GM19035 (cell line): ENCODE measurements at regions not wholly inside any gene's neighbourhood (a gene's known extent, or its start where the extent isn't known, plus 50 kb on each side); places are given as distances from the start of the nearest gene placed in this dataset.

Experiments
- ATAC-seq: cut with Tn5 transposase; IDR thresholded peaks from one replicate; pipeline ENCODE4 v1.9.1; 2021; ENCODE audit not compliant: unreplicated experiment

DNA sequence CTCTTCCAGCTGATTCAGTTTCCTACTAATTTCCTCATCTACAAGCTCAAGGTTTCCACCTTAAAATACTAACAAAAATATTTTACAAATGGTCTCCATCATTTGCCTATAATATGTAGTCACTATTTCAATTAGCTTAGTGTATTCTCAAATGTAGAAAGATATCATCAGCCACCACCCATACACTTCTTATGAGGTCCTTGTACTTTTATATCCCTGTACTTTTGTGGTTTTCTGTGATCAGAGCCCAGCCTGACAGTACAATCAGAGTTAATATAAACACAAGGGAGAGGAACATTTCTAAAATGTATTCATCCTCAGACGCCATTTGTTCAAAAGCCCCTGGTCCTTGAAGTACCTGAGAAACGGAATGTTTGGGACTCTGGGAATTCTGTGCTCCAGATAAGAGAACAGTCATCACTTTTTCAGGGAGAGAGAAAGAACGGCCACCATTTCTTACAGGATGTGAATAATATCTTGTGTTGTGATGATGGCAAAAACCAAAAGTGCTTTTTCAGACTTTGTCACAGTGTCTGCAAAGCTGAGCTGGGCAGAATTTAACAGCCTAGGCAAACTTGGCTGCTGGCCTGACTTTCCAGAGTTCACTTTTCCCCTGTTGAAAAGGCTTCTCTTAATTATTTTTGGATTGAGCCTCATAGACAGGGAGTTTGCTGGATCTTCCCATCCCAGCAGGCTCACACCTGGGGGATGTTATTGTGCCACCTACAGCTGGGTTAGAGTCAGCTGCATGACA lies 361.7 kb upstream of the ACVR2A start:
- no peak for ATAC-seq

DNA sequence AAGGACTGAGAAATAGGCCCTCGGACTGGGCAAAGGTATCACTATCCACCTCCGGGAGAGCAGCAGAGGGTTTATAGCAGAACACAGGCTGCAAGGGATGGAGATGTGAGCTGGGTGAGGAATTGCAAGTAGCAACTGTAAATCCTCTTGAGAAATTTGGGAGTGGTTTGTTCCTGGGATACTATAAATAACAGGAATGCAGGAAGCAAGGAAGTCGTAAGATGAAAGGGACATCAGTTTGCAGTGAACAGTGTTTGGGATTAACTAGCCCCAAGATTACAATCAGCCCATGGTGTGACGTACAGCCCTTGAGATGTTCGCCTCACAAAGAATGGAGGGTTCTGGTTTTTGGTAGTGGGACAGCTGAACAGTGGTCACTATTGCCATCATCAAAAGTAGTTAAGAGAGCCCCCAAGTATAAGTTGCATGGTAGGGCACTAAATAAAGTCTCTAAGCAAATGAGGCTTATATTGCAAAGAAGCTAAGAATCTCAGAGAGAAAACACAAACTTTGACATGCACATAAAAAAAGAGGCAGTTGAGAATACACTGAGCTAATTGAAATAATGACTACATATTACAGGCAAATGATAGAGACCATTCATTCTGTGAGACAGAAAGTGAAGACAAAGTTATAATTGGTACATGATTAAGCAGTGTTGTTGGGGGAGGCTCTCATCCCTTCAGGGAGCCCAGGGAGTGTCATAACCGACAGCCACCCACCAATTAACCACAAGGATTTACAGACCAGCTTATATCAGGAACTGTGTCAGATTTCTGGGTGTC lies 362.5 kb upstream of the ACVR2A start:
- ATAC-seq = no peak

GRCh38 chr2:147479358-147479757 lies 365.5 kb upstream of the ACVR2A start:
- ATAC-seq = no peak

- ATAC-seq = no peak
These were observed 371.8 kb upstream of the ACVR2A start for GRCh38 chr2:147473075-147473474.

- ATAC-seq = no peak
These were observed 373.7 kb upstream of the ACVR2A start for GRCh38 chr2:147471126-147471525.

- no peak for ATAC-seq
These were observed 375.4 kb upstream of the ACVR2A start for GRCh38 chr2:147469471-147469870.

GRCh38 chr2:147468963-147469362 lies 375.9 kb upstream of the ACVR2A start:
- ATAC-seq = no peak

DNA sequence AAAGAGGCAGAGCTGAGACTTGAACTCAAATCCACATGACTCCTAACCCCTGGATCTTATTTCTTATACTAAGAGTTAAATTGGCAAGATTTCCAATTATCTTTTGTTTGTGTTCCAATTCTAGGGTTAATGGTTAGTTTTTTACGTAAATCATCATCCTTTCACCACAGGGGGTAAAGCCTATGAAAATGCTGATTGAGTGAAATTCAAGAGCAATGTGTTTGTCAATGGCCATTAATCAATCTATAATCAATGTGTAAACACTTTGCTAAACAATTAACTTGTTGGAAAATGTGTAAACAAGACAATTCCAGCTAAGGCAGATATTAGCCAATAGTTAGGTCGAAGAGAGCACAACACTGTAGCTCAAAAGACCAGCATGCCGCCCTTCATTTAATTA lies 376.5 kb upstream of the ACVR2A start:
- ATAC-seq = no peak

DNA sequence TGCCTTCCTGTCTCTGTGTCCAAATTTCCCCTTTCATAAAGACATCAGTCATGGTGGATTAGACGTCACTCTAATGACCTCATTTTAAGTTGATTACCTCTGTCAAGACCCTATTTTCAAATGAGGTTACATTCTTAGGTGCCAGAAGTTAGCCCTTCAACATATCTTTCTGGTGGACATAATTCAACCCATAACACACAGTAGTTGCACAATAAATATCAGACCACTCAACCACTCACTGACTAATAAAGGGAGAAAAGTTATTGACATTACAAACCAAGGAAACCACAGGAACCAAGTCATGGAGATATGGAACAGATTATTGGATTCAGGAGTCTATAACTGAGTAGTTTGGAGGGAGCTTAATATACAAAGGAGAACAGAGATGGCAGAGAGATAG lies 377.4 kb upstream of the ACVR2A start:
- ATAC-seq = no peak

- ATAC-seq = no peak
These were observed 380.0 kb upstream of the ACVR2A start for GRCh38 chr2:147464737-147465357.

DNA sequence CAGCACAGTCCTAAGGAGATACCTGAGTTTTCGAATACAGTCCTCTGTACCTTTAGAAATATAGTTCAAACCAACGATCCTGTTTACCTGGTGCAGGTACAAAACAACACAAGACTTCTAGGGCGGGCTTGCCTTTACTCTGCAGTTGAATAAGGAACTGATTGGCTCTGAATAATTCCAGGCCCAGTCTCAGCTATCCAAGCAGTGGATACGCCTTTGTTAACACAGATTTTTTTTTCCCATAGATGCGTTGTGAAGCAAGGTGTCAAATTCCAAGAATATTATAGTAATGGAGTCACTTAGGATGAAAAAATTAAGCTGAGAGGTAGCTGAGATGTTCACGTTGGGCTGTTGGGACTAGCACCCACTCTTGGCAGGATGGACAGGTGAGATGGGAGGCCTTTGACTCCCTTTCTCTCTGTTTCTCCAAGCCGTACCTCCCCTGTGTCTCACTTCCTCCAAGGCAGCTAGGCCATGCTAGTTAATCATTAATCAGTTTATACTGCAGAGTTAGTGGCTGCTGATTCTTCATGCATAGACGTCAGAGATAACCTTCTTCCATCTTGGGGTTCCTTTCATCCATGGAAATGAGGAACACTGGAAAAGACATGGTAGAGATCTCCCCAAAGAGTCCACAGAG lies 380.8 kb upstream of the ACVR2A start:
- ATAC-seq = no peak

GRCh38 chr2:147460155-147460554 lies 384.7 kb upstream of the ACVR2A start:
- no peak for ATAC-seq

GRCh38 chr2:147456779-147457178 lies 388.1 kb upstream of the ACVR2A start:
- no peak for ATAC-seq

DNA sequence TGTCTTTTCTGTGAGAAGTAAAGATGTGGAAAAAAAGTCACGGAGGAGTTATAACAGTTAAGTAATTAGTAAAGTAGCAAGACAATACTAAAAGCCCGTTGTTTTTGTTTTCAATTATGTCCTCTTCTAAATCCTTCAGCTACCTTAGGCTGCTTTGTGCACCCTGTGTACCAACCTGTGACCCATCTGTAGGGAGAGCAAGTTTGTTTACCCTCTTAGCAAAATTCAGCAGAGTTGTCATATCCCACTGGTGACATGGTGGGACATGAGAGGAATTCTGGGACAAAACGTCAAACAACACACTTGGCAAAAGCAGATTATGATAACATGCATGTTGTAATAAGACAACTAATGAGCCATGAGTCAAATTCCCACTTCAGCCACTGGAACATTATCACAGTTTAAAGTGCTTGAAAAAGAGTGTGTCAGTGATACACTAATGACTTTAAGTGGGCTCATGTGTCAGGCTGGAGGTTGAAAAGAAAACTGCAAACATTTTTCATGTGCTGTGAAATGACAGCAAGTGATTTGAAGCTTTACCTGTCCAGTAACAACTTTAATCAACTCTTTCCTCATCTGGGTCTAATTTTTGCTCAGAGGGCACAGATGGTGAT lies 392.8 kb upstream of the ACVR2A start:
- no peak for ATAC-seq

DNA sequence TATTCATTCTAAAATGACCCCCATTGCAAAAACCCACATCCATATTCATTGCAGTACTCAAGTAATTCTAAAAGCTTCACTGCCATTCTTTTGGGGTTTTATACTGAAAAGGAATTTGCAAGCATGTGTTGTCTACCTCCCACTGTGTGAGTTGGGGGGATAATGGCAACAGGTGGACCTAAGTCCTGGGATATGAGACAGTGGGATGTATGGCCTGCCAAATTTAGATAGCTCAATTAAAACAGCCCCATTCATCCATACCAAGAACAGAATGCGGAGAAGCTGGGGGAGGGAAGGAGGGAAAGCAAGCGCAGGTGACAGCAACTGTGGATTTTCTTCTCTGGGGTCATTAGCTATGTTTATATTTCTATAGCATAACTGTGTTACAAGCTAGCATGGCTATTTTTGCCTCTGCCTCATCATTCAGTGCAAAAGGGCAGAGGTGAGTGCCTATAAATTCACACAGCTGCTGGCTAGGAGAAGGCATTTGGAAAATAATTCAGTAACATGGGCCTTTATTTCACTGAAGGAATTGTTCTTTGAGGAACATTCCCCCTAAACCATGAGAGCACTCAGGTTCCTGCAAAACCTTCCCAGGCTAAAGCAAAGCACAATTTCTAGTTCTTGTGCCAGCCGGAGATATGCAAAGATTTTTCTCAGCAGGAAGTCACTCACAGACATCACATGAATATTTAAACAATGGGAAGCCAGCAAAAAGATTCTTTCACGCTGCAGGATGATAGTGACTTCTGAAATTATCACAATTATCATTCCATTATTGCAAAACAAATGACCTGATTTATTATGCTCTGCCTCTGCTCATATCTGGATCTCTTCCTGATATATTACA lies 393.9 kb upstream of the ACVR2A start:
- ATAC-seq = no peak

DNA sequence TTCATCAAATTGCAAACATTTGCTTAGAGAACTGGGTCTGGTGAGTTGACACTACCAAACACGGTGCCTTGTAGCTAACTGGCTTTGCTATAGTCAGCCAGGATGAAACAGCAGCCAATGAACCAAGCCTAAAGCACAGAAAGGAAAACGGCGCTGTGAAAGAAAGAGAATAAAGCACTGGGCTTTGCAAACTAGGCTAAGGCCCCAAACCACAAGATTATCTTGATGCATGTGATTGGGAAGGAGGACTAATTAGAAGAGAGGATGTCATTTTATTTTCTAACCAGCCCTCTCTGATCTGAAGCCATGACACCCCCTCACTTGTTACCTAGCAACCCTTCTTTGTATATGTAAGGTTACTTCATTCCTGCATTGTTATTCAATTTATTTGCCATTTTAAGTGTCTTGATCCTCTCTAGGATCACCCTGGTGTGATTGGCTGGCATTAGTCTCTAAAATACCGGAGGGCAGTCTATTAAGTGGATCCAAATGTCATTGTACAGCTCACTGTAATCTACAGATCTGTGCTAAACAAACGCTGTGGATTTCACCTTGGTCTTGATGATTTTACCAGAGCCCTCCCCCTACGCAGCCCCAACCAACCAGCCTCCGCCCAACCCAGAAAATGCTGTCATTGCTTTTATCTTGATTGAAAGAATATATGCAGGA lies 395.4 kb upstream of the ACVR2A start:
- ATAC-seq = no peak

GRCh38 chr2:147442816-147443215 lies 402.0 kb upstream of the ACVR2A start:
- ATAC-seq = no peak

DNA sequence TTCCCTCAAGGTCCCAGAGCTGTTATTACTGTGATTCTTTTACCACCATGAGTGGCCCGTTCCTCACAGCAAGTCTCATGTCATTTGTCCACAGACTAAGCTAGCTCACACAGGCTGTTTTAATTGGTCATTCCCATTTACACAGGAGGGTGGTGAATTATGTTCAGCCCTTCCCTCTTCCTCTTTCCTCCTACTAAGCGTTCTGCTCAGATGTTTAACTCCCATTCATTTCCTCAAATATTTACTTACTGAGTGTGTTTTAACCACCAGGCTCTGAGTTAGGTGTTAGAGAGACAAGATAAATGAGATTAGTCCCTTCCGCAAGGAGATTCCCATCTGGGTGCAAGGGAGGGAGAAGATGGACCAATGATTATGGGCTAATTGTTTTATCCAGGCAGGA lies 403.6 kb upstream of the ACVR2A start:
- no peak for ATAC-seq

DNA sequence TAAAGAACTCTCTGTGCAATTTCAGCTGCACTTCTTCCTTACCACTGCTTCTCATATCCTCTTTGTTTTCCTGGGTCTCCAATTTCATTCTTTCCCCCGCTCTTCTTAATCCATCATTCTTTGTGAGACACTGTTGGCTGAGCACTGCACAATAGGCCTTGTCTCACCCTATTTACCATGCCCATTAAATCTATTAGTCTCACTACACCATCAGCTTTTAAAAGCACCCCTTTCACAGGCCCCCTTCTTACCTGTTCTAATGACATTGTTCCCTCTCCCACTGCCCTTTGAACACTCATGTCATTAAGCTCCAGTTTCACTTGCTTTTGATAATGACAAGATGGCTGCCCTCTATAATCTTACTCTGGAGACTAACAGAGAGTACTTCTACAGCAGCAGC lies 404.1 kb upstream of the ACVR2A start:
- ATAC-seq = no peak

DNA sequence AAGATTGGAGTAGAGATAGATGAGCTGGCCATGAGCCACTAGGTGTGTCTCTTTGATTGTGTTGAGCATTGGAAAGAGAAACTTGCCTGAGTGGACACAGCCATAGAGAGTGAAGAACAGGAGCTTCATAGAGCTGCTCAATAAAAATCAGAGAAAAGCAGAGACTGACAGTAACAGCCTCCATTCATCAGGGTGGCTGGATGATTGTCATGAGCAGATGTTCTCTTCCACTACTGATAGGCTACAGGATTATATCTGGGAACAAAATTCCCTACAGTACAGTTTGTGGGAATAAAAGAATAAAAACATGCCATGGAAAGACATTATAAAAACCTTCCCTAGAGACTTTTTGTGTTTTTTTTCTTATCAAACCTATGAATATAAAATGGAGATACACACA lies 404.8 kb upstream of the ACVR2A start:
- ATAC-seq = no peak
